ENCODE measurements at regions not wholly inside any gene's neighbourhood (a gene's known extent, or its start where the extent isn't known, plus 50 kb on each side); places are given as distances from the start of the nearest gene placed in this dataset.

GRCh38 chr4:152246659-152247058 lies 289.2 kb downstream of the FBXW7 start:
- TF ChIP-seq POLR2A (IDR thresholded peaks at IDR 0.05) = no peak
- TF ChIP-seq, protein P1, sequence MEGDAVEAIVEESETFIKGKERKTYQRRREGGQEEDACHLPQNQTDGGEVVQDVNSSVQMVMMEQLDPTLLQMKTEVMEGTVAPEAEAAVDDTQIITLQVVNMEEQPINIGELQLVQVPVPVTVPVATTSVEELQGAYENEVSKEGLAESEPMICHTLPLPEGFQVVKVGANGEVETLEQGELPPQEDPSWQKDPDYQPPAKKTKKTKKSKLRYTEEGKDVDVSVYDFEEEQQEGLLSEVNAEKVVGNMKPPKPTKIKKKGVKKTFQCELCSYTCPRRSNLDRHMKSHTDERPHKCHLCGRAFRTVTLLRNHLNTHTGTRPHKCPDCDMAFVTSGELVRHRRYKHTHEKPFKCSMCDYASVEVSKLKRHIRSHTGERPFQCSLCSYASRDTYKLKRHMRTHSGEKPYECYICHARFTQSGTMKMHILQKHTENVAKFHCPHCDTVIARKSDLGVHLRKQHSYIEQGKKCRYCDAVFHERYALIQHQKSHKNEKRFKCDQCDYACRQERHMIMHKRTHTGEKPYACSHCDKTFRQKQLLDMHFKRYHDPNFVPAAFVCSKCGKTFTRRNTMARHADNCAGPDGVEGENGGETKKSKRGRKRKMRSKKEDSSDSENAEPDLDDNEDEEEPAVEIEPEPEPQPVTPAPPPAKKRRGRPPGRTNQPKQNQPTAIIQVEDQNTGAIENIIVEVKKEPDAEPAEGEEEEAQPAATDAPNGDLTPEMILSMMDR (IDR thresholded peaks at IDR 0.05) = no peak
